Breast epithelium (tissue), 3 donors: ENCODE measurements at regions not wholly inside any gene's neighbourhood (a gene's known extent, or its start where the extent isn't known, plus 50 kb on each side); places are given as distances from the start of the nearest gene placed in this dataset.

ENCODE experiments used
- POLR2A ChIP-seq: fragments of 450-650 bp; IDR thresholded peaks from one replicate; pipeline ENCODE4 v1.6.1; 2016; ENCODE audit warnings: antibody characterized with exemption, mild to moderate bottlenecking, moderate library complexity
- POLR2AphosphoS5 ChIP-seq, 3 donors: sonication (generic); formaldehyde crosslinking; IDR thresholded peaks; one replicate each; pipeline ENCODE4 v1.6.1; 2017; ENCODE audit warnings: antibody characterized with exemption in 3 of 3
- TF ChIP-seq, protein P1 (sequence below), 3 donors: fragments of 450-650 bp; IDR thresholded peaks; one replicate each; pipeline ENCODE4 v1.5.1; 2016 to 2017; ENCODE audit warnings: antibody characterized with exemption in 3 of 3, mild to moderate bottlenecking in 3 of 3, moderate library complexity in 3 of 3

DNA sequence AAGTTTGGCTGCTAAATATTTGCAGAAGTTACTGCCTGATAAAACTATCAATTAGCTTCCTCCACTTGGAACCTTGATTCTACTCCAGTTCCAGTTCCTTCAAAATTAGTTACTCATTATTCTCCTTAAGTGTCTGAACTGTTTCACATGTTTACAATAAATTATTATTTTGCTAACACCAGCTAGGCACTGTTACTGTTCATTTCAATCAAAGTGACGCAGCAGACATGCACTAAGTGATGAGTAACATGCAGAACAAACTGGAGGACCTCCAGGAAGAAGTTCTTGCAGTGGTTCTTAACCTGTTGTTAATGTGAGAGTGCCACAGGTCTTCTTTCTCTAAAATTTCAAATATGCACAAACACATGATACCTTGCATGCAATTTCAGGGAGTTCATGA is 491.8 kb upstream of the SEMA3A start:
- TF ChIP-seq, protein P1, sequence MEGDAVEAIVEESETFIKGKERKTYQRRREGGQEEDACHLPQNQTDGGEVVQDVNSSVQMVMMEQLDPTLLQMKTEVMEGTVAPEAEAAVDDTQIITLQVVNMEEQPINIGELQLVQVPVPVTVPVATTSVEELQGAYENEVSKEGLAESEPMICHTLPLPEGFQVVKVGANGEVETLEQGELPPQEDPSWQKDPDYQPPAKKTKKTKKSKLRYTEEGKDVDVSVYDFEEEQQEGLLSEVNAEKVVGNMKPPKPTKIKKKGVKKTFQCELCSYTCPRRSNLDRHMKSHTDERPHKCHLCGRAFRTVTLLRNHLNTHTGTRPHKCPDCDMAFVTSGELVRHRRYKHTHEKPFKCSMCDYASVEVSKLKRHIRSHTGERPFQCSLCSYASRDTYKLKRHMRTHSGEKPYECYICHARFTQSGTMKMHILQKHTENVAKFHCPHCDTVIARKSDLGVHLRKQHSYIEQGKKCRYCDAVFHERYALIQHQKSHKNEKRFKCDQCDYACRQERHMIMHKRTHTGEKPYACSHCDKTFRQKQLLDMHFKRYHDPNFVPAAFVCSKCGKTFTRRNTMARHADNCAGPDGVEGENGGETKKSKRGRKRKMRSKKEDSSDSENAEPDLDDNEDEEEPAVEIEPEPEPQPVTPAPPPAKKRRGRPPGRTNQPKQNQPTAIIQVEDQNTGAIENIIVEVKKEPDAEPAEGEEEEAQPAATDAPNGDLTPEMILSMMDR (IDR thresholded peaks at IDR 0.05), result no peak
- TF ChIP-seq POLR2A, result no peak
- no peak for TF ChIP-seq POLR2AphosphoS5 (IDR thresholded peaks at IDR 0.05)
